ENCODE measurements at regions not wholly inside any gene's neighbourhood (a gene's known extent, or its start where the extent isn't known, plus 50 kb on each side); places are given as distances from the start of the nearest gene placed in this dataset.

GRCh38 chr6:3999800-4000661, 78.9 kb downstream of the FAM217A start:
- Histone ChIP-seq H3K4me3 (ENCODE audit: low read depth, low read length) (no peak overlapping the region), H3K9me3 (no peaks in the 10 kb centered on the region), H3K36me3 (ENCODE audit: control insufficient read depth, insufficient read depth, low read length) (no peaks in the 10 kb centered on the region), H3K4me1 (no peaks in the 10 kb centered on the region), H3K27me3 (replicated peaks; ENCODE audit: control insufficient read depth, insufficient read depth, low read length) (no peaks in the 10 kb centered on the region)
- H3K4me1 Mint-ChIP-seq (ENCODE audit: low read depth, unreplicated experiment) = peaks cover 7% of the 10 kb centered on the region
- no peaks in the 10 kb centered on the region for H3K9me3 Mint-ChIP-seq (ENCODE audit: unreplicated experiment)
- H3K27me3 Mint-ChIP-seq (ENCODE audit: insufficient read depth, unreplicated experiment) = no peaks in the 10 kb centered on the region
- DNase-seq = no peak
- ChIA-PET POLR2A (no interaction called here), CTCF (no interaction called here)
- no peak for TF ChIP-seq CTCF (IDR thresholded peaks at IDR 0.05; ENCODE audit: insufficient read depth in 1 of 2, low read depth in 1 of 2, low read length in 1 of 2, severe bottlenecking in 1 of 2, unreplicated experiment in 1 of 2)
- BruUV-seq (replicated peaks) = no TSS peak
- H3K36me3 Mint-ChIP-seq (ENCODE audit: insufficient read depth, unreplicated experiment) = no peaks in the 10 kb centered on the region
- H3K4me3 Mint-ChIP-seq (ENCODE audit: unreplicated experiment) = no peak overlapping the region
- intact Hi-C loops (cut with micrococcal nuclease; ENCODE audit: unreplicated experiment) = no loop called here
- no peak overlapping the region for H3K27ac Mint-ChIP-seq (ENCODE audit: unreplicated experiment)

- no TSS peak for BruUV-seq (replicated peaks)
- intact Hi-C loops (cut with micrococcal nuclease; ENCODE audit: unreplicated experiment) = no loop called here
- H3K4me1 ChIP-seq = peaks cover 7% of the 10 kb centered on the region; the same call in 1 of the 2 replicates
- TF ChIP-seq CTCF (IDR thresholded peaks at IDR 0.05; ENCODE audit: insufficient read depth in 1 of 2, low read depth in 1 of 2, low read length in 1 of 2, severe bottlenecking in 1 of 2, unreplicated experiment in 1 of 2) = no peak
- no peak for DNase-seq
- Mint-ChIP-seq H3K4me3 (ENCODE audit: unreplicated experiment) (no peak overlapping the region), H3K4me1 (ENCODE audit: low read depth, unreplicated experiment) (no peaks in the 10 kb centered on the region), H3K27me3 (ENCODE audit: insufficient read depth, unreplicated experiment) (no peaks in the 10 kb centered on the region), H3K36me3 (ENCODE audit: insufficient read depth, unreplicated experiment) (no peaks in the 10 kb centered on the region), H3K27ac (ENCODE audit: unreplicated experiment) (no peak overlapping the region), H3K9me3 (ENCODE audit: unreplicated experiment) (no peaks in the 10 kb centered on the region)
- no peak overlapping the region for H3K4me3 ChIP-seq (ENCODE audit: low read depth, low read length)
- H3K36me3 ChIP-seq (ENCODE audit: control insufficient read depth, insufficient read depth, low read length) = no peaks in the 10 kb centered on the region
- H3K27me3 ChIP-seq (replicated peaks; ENCODE audit: control insufficient read depth, insufficient read depth, low read length) = no peaks in the 10 kb centered on the region
- ChIA-PET CTCF (no interaction called here), POLR2A (no interaction called here)
- no peaks in the 10 kb centered on the region for H3K9me3 ChIP-seq
These were observed 74.7 kb downstream of the FAM217A start for GRCh38 chr6:4004249-4004648.

GRCh38 chr6:4008324-4009047, 70.5 kb downstream of the FAM217A start:
- TF ChIP-seq CTCF (IDR thresholded peaks at IDR 0.05; ENCODE audit: insufficient read depth in 1 of 2, low read depth in 1 of 2, low read length in 1 of 2, severe bottlenecking in 1 of 2, unreplicated experiment in 1 of 2) = peak; percentile 48 to 52
- Mint-ChIP-seq H3K36me3 (ENCODE audit: insufficient read depth, unreplicated experiment) (peaks cover 5% of the 10 kb centered on the region), H3K27me3 (ENCODE audit: insufficient read depth, unreplicated experiment) (no peaks in the 10 kb centered on the region), H3K9me3 (ENCODE audit: unreplicated experiment) (no peaks in the 10 kb centered on the region), H3K27ac (ENCODE audit: unreplicated experiment) (no peak overlapping the region), H3K4me3 (ENCODE audit: unreplicated experiment) (no peak overlapping the region), H3K4me1 (ENCODE audit: low read depth, unreplicated experiment) (peaks cover 6% of the 10 kb centered on the region)
- Histone ChIP-seq H3K9me3 (no peaks in the 10 kb centered on the region), H3K27me3 (replicated peaks; ENCODE audit: control insufficient read depth, insufficient read depth, low read length) (no peaks in the 10 kb centered on the region), H3K4me3 (ENCODE audit: low read depth, low read length) (no peak overlapping the region), H3K36me3 (ENCODE audit: control insufficient read depth, insufficient read depth, low read length) (no peaks in the 10 kb centered on the region), H3K4me1 (peaks cover 7% of the 10 kb centered on the region; the same call in 1 of the 2 replicates)
- intact Hi-C loops (cut with micrococcal nuclease; ENCODE audit: unreplicated experiment) = loop anchor here (1.0 to 5.0 kb wide), 3 partner anchors 17 to 266 kb away; no protein-coding TSS in a partner anchor
- peak in 1 of 2 experiments; percentile 68 for DNase-seq
- CTCF ChIA-PET = interaction anchor here (1.0 to 1.7 kb wide), 4 partner anchors 10 to 30 kb away, joined by 3 to 8 read pairs (median 6); a partner anchor contains a TSS
- POLR2A ChIA-PET = no interaction called here
- BruUV-seq (replicated peaks) = no TSS peak

Data from Caco-2 (cell line).